SK-N-SH (cell line): ENCODE measurements at regions not wholly inside any gene's neighbourhood (a gene's known extent, or its start where the extent isn't known, plus 50 kb on each side); places are given as distances from the start of the nearest gene placed in this dataset.

ENCODE experiments used
- CTCF ChIP-seq: fragments of 200-600 bp; sonication (generic); IDR thresholded peaks from 2 replicates; pipeline ENCODE4 v1.6.1; 2017; ENCODE audit warnings: antibody characterized with exemption, mild to moderate bottlenecking, moderate library complexity
- NRF1 ChIP-seq: IDR thresholded peaks from 2 replicates; pipeline ENCODE4 v1.6.1; 2012; ENCODE audit warnings: low read depth, mild to moderate bottlenecking, low read length
- TAF1 ChIP-seq: IDR thresholded peaks from 2 replicates; pipeline ENCODE4 v1.6.1; 2012; ENCODE audit warnings: low read depth, mild to moderate bottlenecking, low read length, moderate library complexity, borderline replicate concordance

DNA sequence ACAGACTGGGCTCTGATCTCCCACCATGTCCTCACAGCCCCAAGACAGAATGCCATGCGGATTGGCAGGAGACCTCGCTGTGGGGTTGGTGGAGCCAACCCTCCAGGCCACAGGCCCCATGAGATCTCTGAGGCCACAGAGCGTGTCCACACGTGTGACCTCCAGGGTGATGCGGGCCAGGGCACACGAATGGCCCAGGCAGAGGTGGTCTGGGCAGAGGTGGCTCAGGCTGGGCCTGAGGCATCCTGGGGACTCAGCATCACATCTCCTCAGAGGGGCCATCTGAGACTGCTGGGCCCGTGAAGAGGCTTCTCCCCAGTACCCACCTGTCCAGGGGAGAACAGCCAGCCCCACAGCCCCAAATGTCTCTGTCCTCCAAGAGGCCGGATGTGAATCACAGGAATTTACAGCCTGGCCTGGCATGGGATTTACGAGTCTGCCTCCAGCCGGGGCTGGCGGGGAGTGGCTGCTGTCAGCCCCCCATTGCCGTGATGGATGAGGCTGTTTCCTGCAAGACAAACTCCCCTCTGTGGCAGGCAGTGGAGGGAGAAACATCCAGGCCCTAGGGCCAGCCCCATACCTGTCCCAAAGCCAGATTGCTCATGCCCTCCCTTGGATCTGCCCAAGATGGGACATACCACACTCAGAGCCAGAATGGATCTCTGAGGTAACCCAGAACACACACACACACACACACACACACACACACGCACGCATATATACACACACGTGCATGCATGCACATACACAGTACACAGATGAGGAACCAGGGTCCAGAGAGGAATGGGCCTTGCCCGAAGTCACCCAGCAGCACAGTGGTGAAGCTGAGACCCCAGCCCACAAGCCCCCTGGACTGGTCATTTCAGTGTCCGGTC is 208.3 kb downstream of the TBC1D2B start:
- TF ChIP-seq CTCF, result no peak
- no peak for TF ChIP-seq TAF1
- no peak for TF ChIP-seq NRF1
